KMS-11 (cell line): ENCODE measurements at regions not wholly inside any gene's neighbourhood (a gene's known extent, or its start where the extent isn't known, plus 50 kb on each side); places are given as distances from the start of the nearest gene placed in this dataset.

Experiments used
- H2AFZ ChIP-seq: fragments of 200-600 bp; sonication (generic); 2 replicates; pipeline ENCODE4 v1.6.1; 2016; ENCODE audit warnings: antibody characterized with exemption, mixed run types, low read depth
- H3K27ac ChIP-seq: fragments of 200-600 bp; sonication (generic); 2 replicates; pipeline ENCODE4 v1.6.1; 2016; ENCODE audit warnings: mild to moderate bottlenecking, mixed run types
- H3K27me3 ChIP-seq: fragments of 200-600 bp; sonication (generic); 2 replicates; pipeline ENCODE4 v1.6.1; 2017; ENCODE audit warnings: mild to moderate bottlenecking, low read depth, mixed run types, moderate library complexity; ENCODE audit not compliant: insufficient read depth
- H3K36me3 ChIP-seq: fragments of 200-600 bp; sonication (generic); 2 replicates; pipeline ENCODE4 v1.6.1; 2017; ENCODE audit warnings: mild to moderate bottlenecking, mixed run types; ENCODE audit not compliant: insufficient read depth
- H3K4me1 ChIP-seq: fragments of 200-600 bp; sonication (generic); 2 replicates; pipeline ENCODE4 v1.6.1; 2016; ENCODE audit warnings: mild to moderate bottlenecking, low read depth, mixed run types; ENCODE audit not compliant: poor library complexity, severe bottlenecking
- H3K4me2 ChIP-seq: fragments of 200-600 bp; sonication (generic); 2 replicates; pipeline ENCODE4 v1.7.0; 2016; ENCODE audit warnings: mild to moderate bottlenecking, mixed run types
- H3K4me3 ChIP-seq: fragments of 200-600 bp; sonication (generic); IDR thresholded peaks from 2 replicates; pipeline ENCODE4 v1.6.1; 2017; ENCODE audit warnings: low read depth, low read length, mixed read lengths; ENCODE audit not compliant: insufficient read depth
- H3K79me2 ChIP-seq: fragments of 200-600 bp; sonication (generic); 2 replicates; pipeline ENCODE4 v1.6.1; 2016; ENCODE audit warnings: low read depth, mixed run types; ENCODE audit not compliant: insufficient read depth
- H3K9ac ChIP-seq: fragments of 200-600 bp; sonication (generic); 2 replicates; pipeline ENCODE4 v1.6.1; 2016; ENCODE audit warnings: mild to moderate bottlenecking, mixed run types
- H4K20me1 ChIP-seq: fragments of 200-600 bp; sonication (generic); 2 replicates; pipeline ENCODE4 v1.6.1; 2016; ENCODE audit warnings: mild to moderate bottlenecking, mixed run types; ENCODE audit not compliant: insufficient read depth
- TF ChIP-seq, protein P1 (sequence below): fragments of 200-600 bp; sonication (generic); conservative IDR thresholded peaks from 2 replicates; pipeline ENCODE4 v1.6.1; 2017; ENCODE audit warnings: low read depth, mild to moderate bottlenecking, antibody characterized with exemption, low read length, moderate library complexity, mixed read lengths

DNA sequence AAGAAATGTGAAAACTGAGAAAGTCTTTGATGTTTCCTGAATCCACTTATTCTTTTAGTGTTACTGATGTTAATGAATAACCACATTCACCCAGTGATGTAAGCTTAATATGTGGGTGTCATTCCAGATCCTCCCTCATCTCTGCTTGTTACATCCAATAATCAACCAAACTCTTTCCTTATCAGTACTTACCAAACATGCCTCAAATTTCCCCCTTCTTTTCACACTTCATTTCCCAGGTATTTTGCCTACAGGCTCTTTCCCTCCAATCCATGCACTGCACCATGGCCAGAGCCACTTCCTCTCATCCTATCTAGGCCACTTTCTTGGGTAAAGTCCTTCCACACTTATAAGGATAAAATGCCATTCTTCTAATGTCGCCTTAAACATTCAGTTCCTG, 451.5 kb downstream of the NPIPA7 start:
- Histone ChIP-seq H3K27ac (no peak overlapping the region), H3K4me2 (no peak overlapping the region), H3K27me3 (no peaks in the 10 kb centered on the region), H2AFZ (no peak overlapping the region), H3K36me3 (no peaks in the 10 kb centered on the region), H4K20me1 (no peaks in the 10 kb centered on the region), H3K79me2 (no peaks in the 10 kb centered on the region), H3K9ac (no peak overlapping the region), H3K4me3 (no peak overlapping the region), H3K4me1 (no peaks in the 10 kb centered on the region)
- TF ChIP-seq, protein P1, sequence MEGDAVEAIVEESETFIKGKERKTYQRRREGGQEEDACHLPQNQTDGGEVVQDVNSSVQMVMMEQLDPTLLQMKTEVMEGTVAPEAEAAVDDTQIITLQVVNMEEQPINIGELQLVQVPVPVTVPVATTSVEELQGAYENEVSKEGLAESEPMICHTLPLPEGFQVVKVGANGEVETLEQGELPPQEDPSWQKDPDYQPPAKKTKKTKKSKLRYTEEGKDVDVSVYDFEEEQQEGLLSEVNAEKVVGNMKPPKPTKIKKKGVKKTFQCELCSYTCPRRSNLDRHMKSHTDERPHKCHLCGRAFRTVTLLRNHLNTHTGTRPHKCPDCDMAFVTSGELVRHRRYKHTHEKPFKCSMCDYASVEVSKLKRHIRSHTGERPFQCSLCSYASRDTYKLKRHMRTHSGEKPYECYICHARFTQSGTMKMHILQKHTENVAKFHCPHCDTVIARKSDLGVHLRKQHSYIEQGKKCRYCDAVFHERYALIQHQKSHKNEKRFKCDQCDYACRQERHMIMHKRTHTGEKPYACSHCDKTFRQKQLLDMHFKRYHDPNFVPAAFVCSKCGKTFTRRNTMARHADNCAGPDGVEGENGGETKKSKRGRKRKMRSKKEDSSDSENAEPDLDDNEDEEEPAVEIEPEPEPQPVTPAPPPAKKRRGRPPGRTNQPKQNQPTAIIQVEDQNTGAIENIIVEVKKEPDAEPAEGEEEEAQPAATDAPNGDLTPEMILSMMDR, result no peak

DNA sequence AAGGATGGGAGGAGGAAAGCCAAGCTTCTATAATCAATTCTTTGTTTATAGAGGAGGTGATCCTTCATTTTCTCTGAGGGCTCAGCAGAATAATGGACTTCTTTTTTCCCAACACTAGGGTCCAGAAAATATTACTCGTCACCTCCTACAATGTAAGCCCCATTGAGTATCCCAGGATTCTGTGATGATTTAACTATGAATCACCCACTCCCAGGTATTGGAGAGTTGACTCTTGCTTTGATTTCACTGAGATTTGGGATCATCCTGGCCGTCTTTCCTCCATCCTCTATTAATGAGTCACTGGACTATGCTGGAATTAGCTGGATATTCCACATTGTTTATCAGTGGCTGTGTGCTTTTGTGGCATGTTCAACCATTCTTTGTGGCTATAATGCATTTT, 452.0 kb downstream of the NPIPA7 start:
- Histone ChIP-seq H3K79me2 (no peaks in the 10 kb centered on the region), H3K4me3 (no peak overlapping the region), H3K27me3 (no peaks in the 10 kb centered on the region), H3K4me1 (no peaks in the 10 kb centered on the region), H3K27ac (no peak overlapping the region), H3K9ac (no peak overlapping the region), H3K4me2 (no peak overlapping the region), H4K20me1 (no peaks in the 10 kb centered on the region), H3K36me3 (no peaks in the 10 kb centered on the region), H2AFZ (no peak overlapping the region)
- TF ChIP-seq, protein P1, result no peak

DNA sequence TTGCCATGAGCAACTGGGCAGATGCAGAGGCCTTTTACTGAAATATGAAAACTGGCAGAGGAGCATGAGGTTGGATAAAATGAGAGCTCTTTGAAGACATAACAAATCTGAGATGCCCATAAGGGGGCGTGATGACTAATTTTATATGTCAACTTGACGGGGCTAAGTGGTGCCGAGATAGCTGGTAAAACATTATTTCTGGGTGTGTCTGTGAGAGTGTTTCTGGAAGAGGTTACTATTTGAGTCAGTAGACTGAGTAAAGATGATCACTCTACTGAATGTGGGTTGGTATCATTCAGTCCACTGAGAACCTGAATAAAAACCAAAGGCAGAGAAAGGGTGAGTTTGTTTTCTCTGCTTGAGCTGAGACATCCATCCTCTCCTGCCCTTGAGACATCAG, 454.2 kb downstream of the NPIPA7 start:
- H3K27ac ChIP-seq, result no peak overlapping the region
- H3K36me3 ChIP-seq, result no peaks in the 10 kb centered on the region
- no peaks in the 10 kb centered on the region for H4K20me1 ChIP-seq
- H3K27me3 ChIP-seq, result no peaks in the 10 kb centered on the region
- no peak overlapping the region for H2AFZ ChIP-seq
- TF ChIP-seq, protein P1, result no peak
- H3K4me2 ChIP-seq, result no peak overlapping the region
- H3K4me3 ChIP-seq, result no peak overlapping the region
- no peak overlapping the region for H3K9ac ChIP-seq
- no peaks in the 10 kb centered on the region for H3K79me2 ChIP-seq
- H3K4me1 ChIP-seq, result no peaks in the 10 kb centered on the region

DNA sequence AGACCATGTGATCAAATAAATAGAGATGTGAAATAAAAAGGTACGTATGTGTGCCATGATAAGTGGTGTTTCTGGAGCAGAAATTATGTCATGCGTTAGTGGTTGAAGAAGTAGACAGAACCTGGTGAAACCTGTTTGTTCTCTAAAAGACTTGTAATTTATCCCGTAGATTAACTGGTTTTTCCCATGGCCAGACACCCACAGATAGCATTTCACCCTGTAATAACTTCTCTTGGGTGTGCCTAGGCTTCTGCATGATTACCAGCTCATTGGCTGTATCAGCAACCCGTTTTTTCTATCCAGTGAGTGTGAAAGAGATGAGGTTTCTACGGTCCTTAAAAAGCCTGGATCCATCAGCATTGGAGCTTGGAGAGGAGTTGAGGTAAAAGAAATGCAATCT, 471.3 kb downstream of the NPIPA7 start:
- no peak overlapping the region for H3K4me2 ChIP-seq
- no peak overlapping the region for H2AFZ ChIP-seq
- H3K9ac ChIP-seq, result no peak overlapping the region
- H3K79me2 ChIP-seq, result no peaks in the 10 kb centered on the region
- H3K4me3 ChIP-seq, result no peak overlapping the region
- no peak overlapping the region for H3K27ac ChIP-seq
- no peaks in the 10 kb centered on the region for H3K27me3 ChIP-seq
- no peaks in the 10 kb centered on the region for H3K36me3 ChIP-seq
- TF ChIP-seq, protein P1, result no peak
- H3K4me1 ChIP-seq, result no peaks in the 10 kb centered on the region
- H4K20me1 ChIP-seq, result no peaks in the 10 kb centered on the region

DNA sequence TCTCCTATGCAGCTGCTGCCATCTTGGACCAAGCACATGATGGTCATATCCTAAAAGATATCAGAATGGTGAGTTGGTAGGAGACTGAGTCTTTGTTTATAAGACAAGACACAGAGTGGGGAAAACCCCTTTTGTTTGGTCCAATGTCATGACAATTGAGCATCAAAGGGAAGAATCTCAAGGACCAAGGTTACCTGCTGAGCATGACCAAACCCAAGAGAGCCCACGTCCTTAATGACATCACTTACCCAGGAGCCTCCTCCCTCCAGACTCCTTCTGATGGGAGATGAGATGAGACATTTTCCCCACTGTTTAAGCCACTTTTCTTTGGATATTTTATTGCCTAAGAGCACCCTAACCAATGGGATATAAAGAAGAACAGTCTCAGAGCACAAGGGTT, 478.1 kb downstream of the NPIPA7 start:
- Histone ChIP-seq H3K27ac (no peak overlapping the region), H3K79me2 (no peaks in the 10 kb centered on the region), H4K20me1 (no peaks in the 10 kb centered on the region), H2AFZ (no peak overlapping the region), H3K9ac (no peak overlapping the region), H3K4me3 (no peak overlapping the region), H3K27me3 (no peaks in the 10 kb centered on the region), H3K36me3 (no peaks in the 10 kb centered on the region), H3K4me1 (no peaks in the 10 kb centered on the region), H3K4me2 (no peak overlapping the region)
- TF ChIP-seq, protein P1, result no peak
